Nephron progenitor cell (in vitro differentiated cells): ENCODE measurements at regions not wholly inside any gene's neighbourhood (a gene's known extent, or its start where the extent isn't known, plus 50 kb on each side); places are given as distances from the start of the nearest gene placed in this dataset.

ENCODE experiments used
- DNase-seq: peaks from one replicate; pipeline ENCODE4 v3.0.0; 2021
- H3K27ac Mint-ChIP-seq: 2 replicates; pipeline ENCODE4 v1.8.0; 2021; ENCODE audit warnings: mild to moderate bottlenecking, moderate library complexity, mixed read lengths
- H3K27me3 Mint-ChIP-seq: 2 replicates; pipeline ENCODE4 v1.8.0; 2021; ENCODE audit warnings: mild to moderate bottlenecking, low read depth, mixed read lengths; ENCODE audit not compliant: poor library complexity
- H3K36me3 Mint-ChIP-seq: 2 replicates; pipeline ENCODE4 v1.8.0; 2021; ENCODE audit warnings: low read depth, mixed read lengths
- H3K4me1 Mint-ChIP-seq: 2 replicates; pipeline ENCODE4 v1.8.0; 2021; ENCODE audit warnings: mixed read lengths
- H3K4me3 Mint-ChIP-seq: 2 replicates; pipeline ENCODE4 v1.8.0; 2021; ENCODE audit warnings: mild to moderate bottlenecking, moderate library complexity, mixed read lengths
- H3K9me3 Mint-ChIP-seq: 2 replicates; pipeline ENCODE4 v1.8.0; 2021; ENCODE audit warnings: mild to moderate bottlenecking, moderate library complexity, mixed read lengths
- TF ChIP-seq, protein P1 (sequence below): fragments of 200-600 bp; sonication (generic); IDR thresholded peaks from 2 replicates; pipeline ENCODE4 v1.5.0; 2021; ENCODE audit warnings: antibody characterized with exemption

- no peaks in the 10 kb centered on the region for H3K36me3 Mint-ChIP-seq
- peaks cover 17% of the 10 kb centered on the region for H3K27me3 Mint-ChIP-seq
Measured at GRCh38 chr22:48393041-48393370, 1434.7 kb downstream of the BRD1 start.

DNA sequence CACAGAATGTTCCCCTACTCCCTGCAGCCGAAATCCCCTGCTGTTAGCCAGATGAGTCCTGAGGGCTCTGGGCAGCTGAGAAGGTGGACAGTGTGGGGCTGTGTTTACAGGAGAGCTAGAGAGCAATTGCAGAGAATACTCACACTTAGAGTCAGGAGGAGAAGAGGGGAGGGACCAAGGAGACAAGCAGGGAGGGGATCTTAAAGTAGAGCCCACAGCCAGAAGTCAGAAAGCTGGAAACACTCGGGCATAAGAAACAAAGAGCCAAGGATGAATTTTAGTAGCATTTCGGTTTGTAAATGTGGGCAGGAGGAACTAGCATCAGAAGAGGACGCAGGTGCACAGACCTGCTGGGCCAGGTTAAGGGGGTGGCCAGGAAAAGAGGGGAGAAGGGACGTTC, 1435.9 kb downstream of the BRD1 start:
- no peak overlapping the region for H3K4me3 Mint-ChIP-seq
- DNase-seq, result no peak
- no peaks in the 10 kb centered on the region for H3K4me1 Mint-ChIP-seq
- peaks cover 17% of the 10 kb centered on the region for H3K27me3 Mint-ChIP-seq
- H3K9me3 Mint-ChIP-seq, result no peaks in the 10 kb centered on the region
- H3K27ac Mint-ChIP-seq, result no peak overlapping the region
- H3K36me3 Mint-ChIP-seq, result no peaks in the 10 kb centered on the region
- TF ChIP-seq, protein P1, sequence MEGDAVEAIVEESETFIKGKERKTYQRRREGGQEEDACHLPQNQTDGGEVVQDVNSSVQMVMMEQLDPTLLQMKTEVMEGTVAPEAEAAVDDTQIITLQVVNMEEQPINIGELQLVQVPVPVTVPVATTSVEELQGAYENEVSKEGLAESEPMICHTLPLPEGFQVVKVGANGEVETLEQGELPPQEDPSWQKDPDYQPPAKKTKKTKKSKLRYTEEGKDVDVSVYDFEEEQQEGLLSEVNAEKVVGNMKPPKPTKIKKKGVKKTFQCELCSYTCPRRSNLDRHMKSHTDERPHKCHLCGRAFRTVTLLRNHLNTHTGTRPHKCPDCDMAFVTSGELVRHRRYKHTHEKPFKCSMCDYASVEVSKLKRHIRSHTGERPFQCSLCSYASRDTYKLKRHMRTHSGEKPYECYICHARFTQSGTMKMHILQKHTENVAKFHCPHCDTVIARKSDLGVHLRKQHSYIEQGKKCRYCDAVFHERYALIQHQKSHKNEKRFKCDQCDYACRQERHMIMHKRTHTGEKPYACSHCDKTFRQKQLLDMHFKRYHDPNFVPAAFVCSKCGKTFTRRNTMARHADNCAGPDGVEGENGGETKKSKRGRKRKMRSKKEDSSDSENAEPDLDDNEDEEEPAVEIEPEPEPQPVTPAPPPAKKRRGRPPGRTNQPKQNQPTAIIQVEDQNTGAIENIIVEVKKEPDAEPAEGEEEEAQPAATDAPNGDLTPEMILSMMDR, result no peak

More at GRCh38 chr22:48393041-48393370, 1434.7 kb downstream of the BRD1 start:
- H3K4me1 Mint-ChIP-seq, result no peaks in the 10 kb centered on the region
- no peak overlapping the region for H3K27ac Mint-ChIP-seq
- DNase-seq, result no peak
- no peak overlapping the region for H3K4me3 Mint-ChIP-seq
- H3K9me3 Mint-ChIP-seq, result peaks cover 3% of the 10 kb centered on the region
- TF ChIP-seq, protein P1, result no peak

- DNase-seq, result no peak
- peaks cover 17% of the 10 kb centered on the region for H3K27me3 Mint-ChIP-seq
- no peaks in the 10 kb centered on the region for H3K9me3 Mint-ChIP-seq
- no peak overlapping the region for H3K4me3 Mint-ChIP-seq
- TF ChIP-seq, protein P1, result no peak
- no peaks in the 10 kb centered on the region for H3K36me3 Mint-ChIP-seq
- H3K4me1 Mint-ChIP-seq, result no peaks in the 10 kb centered on the region
- no peak overlapping the region for H3K27ac Mint-ChIP-seq
Measured at GRCh38 chr22:48391171-48391711, 1436.4 kb downstream of the BRD1 start.

DNA sequence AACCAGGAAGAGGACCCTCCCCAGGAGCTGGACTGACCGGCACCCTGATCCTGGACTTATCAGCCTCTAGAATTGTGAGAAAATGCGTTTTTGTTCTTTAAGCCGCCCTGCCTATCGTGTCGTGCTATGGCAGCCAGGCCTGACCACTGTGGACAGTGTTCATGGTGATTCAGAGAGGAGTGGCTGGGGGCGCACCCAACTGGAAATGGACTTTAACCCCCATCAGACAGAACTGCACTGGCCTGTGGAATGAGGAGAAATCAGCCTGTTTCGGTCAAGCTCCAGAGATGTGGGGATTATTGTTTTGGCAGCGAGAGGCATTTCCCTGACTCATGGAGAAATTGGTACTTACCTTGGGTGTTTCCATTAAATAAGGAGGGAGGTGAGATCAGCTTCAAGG, 1437.8 kb downstream of the BRD1 start:
- DNase-seq, result no peak
- Mint-ChIP-seq H3K4me1 (no peaks in the 10 kb centered on the region), H3K27ac (no peak overlapping the region), H3K27me3 (peaks cover 17% of the 10 kb centered on the region), H3K36me3 (no peaks in the 10 kb centered on the region), H3K4me3 (no peak overlapping the region), H3K9me3 (peaks cover 11% of the 10 kb centered on the region)
- TF ChIP-seq, protein P1, result no peak

DNA sequence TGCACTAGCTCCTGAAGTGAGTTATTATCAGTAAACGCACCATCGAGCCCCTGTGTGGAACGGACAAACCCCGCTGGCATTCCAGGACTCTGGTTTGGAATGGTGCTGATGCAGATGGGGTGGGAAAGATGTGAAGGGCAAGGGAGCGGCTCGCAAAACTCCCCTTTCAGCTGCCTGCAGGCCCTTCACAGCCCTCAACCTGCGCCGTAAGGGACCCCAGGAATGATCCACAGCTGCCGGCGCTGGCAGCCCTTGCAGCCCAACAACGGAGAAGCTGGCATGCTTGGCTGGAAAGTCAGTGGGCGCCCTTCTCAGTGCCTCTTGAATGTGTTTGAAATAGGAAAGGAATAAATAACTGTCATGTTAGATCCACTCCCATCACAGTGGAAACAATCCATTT, 1445.5 kb downstream of the BRD1 start:
- no peaks in the 10 kb centered on the region for H3K4me1 Mint-ChIP-seq
- H3K27ac Mint-ChIP-seq, result no peak overlapping the region
- TF ChIP-seq, protein P1, result no peak
- H3K36me3 Mint-ChIP-seq, result no peaks in the 10 kb centered on the region
- peaks cover 6% of the 10 kb centered on the region for H3K27me3 Mint-ChIP-seq
- H3K9me3 Mint-ChIP-seq, result peaks cover 21% of the 10 kb centered on the region
- no peak overlapping the region for H3K4me3 Mint-ChIP-seq
- DNase-seq, result no peak

DNA sequence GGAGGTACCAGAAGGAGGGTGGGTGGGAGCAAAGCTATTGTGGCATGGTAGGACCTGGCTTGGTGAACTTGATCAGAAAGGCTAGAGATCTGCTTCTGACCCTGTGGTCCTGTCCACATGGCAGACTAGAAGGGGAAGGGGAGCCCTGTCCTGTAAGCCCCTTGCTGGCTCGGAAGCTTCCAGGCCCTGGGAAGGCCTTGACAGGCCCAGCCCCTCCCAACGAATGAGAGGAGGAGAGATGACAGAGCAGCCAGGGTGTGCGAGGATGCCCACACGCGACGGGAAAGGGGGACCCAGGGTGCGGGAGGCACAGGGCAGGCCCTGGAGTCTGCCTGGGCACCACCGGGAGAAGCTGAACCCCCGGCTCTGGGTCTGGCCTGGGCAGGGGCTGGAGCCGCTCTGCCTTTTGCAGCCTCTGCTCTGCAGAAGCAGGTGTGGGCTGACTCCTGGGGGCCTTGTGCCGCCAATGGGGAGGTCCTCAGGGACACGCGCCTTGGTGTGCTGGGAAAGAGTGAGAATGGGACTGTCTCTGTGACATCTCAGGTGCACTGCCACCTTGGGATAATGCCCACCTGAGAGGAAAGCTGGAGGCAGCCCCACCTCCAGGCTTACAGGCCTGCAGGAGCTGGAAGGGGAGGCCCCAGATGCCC, 1447.5 kb downstream of the BRD1 start:
- Mint-ChIP-seq H3K4me1 (no peaks in the 10 kb centered on the region), H3K4me3 (no peak overlapping the region), H3K27ac (no peak overlapping the region), H3K27me3 (peaks cover 24% of the 10 kb centered on the region), H3K9me3 (peaks cover 12% of the 10 kb centered on the region), H3K36me3 (no peaks in the 10 kb centered on the region)
- no peak for DNase-seq
- TF ChIP-seq, protein P1, result no peak
